HG03025 (cell line): ENCODE measurements at regions not wholly inside any gene's neighbourhood (a gene's known extent, or its start where the extent isn't known, plus 50 kb on each side); places are given as distances from the start of the nearest gene placed in this dataset.
"Not testable (repeated sequence)": the region's sequence is repeated elsewhere in the genome, so short reads cannot be mapped to it uniquely, and the experiment has no call there.

Experiments
- ATAC-seq: cut with Tn5 transposase; IDR thresholded peaks from one replicate; pipeline ENCODE4 v1.9.1; 2021; ENCODE audit warnings: mild to moderate bottlenecking, moderate library complexity; ENCODE audit not compliant: unreplicated experiment, low FRiP score

- no peak for ATAC-seq
Observed at GRCh38 chr9:38136386-38136785, 67.4 kb upstream of the SHB start.

DNA sequence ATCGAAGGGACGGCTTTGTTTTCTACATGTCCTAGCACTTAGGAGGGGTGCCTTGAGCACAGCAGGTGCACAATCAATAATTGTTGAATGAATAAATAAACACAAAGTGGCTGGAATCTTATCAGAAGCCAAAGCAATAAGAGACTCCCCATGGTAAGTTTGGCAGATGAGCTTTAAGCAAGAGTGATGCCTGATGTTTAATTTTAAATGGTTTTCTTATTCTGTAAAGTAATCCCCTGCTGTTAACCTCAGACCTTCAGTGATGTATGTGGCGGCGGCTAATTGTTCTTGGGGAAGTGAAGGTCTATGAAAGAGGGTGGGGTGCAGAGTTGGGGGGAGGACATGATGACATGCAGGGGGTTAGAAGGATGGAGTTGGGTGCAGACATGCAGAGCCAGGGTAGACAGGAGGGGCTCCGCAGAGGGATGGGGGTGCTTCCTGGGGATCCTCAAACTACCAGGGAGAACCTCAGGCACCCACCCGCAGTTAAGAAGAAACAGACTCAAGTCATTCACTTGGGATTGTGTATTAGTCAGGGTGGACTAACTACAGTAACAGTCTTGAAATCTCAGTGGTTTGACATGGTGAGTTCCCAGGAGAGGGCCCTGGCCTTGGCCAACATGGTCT lies 65.7 kb upstream of the SHB start:
- ATAC-seq, result no peak

DNA sequence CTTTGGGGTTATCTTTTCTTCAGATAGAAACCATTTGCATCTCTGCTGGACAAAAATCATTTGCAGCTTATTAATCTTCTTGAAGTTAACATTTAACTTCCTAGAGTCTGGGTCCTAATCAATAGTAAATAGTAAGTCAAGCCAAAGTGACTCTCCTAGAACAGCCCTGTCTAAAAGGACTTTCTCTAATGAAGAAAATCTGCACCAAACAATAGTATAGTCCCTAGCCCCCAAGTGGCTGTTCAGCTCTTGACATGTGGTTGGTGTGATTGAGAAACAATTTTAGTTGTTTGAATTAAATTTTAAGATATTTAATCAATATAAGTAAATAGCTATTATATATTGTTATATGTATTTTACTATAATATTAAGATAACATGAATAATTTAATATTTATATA lies 64.6 kb upstream of the SHB start:
- no peak for ATAC-seq

DNA sequence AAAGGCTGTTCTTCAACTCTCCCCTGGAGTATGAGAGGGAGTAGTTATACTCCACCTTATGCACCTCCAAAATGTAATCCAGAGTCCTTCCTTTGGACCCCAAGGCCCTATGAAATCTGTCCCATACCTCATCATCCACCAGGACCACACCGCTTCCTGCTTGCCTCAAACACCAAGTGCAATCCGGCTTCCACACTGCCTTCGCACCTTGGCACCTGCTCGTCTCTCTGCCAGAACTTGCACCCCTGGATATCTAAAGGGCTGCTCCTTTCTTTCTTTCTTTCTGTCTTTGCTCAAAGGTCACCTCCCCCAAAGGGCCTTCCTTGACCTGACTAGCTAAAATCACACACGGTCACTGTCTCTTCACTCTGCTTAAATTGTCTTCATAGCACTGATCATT lies 63.9 kb upstream of the SHB start:
- ATAC-seq, result no peak

DNA sequence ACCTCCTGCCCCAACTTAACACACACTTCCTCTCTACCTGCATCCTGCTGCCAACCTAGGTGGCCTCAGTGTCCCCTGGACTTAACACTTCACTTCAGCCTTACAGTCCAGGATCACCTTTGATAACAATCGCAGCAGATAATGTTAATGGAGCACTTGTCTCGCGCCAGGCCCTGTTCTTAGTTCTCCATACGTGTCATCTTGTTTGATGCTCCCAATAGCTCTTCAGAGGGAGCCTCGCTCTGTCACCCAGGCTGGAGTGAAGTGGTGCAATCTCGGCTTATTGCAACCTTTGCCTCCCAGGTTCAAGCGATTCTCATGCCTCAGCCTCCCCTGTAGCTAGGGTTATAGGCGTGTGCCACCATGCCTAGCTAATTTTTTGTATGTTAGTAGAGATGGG lies 62.7 kb upstream of the SHB start:
- ATAC-seq, result no peak

GRCh38 chr9:38130724-38131123 lies 61.7 kb upstream of the SHB start:
- ATAC-seq, result no peak

GRCh38 chr9:38129366-38129765 lies 60.3 kb upstream of the SHB start:
- ATAC-seq, result no peak

DNA sequence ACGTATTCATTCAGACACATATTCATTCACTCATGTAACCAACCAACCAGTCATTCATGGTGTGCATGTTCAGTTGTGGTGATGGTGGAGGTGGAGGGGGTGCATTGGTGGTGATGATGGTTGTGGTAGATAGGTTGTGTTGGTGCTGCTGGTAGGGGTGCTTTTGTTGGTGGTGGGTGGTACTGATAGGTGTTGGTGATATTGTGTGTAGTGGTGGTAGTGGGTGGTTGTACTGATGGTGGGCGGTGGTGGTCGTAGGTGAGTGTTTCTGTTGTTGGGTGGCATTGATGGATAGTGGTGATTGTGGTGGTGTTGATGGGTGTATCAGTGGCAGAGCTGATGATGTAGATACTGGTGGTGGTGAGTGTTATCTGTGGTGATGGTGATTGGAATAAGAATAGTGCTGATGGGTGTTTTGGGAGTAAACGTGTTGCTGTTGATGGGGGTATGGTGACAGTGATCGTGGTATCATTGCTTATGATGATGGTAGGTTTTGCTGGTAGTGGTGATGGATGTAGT lies 59.8 kb upstream of the SHB start:
- ATAC-seq, result no peak

DNA sequence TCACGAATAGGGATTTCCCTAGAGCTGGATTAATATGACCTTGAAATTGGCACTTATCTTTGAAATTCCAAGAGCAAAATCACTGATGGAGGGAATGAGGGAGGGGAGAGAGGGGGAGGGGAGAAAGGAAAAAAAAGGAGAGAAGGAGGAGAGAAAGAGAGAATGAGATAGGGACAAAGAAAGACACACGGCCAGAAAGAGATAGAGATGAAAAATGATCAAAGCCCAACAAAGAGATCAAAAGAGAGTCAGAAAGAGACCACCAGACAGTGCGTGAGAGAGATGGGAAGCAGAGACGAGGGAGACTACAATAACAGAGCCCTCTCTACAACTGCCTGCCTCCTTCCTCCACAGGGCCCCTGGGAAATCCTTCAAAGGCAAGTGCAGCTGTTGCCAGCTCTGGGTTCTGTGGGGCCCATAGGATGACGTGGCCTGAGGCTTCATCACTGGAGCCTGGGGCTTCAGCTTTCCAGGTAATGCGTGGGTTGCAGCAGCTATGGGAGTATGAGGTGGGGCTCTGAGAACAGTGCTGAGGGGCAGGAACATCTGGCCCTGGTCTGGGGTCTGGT lies 58.3 kb upstream of the SHB start:
- no peak for ATAC-seq

- no peak for ATAC-seq
Observed at GRCh38 chr9:38126730-38127129, 57.7 kb upstream of the SHB start.

DNA sequence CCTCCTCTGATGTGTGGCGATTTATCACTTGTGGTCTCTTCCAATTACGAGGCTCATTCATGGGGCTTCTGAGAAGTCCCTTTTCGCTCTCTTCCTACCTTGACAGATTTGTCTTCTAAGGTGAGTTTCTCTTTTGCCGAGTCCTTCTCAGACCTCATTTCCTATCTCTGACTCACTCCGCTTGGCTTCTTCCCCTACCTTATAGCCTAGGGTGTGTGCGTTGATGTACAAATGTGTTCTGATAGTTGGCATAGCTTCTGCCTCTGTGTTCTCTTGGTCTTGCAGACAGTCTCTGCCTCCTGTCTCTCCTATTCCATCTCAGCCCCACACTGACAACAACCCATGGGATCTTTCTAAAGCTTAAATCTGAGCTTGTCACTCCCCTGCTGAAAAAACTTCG lies 56.9 kb upstream of the SHB start:
- ATAC-seq, result no peak

- ATAC-seq, result not testable (repeated sequence)
Observed at GRCh38 chr9:38123359-38123758, 54.3 kb upstream of the SHB start.

- ATAC-seq, result no peak
Observed at GRCh38 chr9:38120961-38121360, 51.9 kb upstream of the SHB start.

GRCh38 chr9:38119560-38120236 lies 50.7 kb upstream of the SHB start:
- no peak for ATAC-seq

DNA sequence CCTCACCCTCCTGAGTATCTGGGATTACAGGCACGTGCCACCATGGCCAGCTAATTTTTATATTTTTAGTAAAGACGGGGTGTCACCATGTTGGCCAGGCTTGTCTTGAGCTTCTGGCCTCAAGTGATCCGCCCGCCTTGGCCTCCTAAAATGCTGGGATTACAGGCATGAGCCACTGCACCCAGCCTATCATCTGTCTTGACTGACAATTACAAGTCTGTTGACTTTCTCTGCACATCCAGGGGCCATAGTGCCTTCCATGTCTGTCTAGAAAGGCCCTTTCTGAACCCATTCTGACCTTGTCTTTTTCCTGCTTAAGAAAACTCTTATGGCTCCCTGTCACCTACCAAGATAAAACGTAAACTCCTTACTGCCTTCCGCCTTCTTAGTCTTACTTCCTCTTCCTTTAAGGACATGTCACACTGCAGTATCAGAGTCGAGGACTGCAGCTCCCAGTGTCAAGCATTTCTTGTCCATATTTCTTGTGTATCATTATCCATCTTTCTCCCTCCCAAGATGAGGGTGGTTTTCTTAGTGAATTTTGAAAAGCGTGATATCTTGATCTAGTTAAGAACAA lies 49.9 kb upstream of the SHB start:
- ATAC-seq, result no peak
